ENCODE measurements at regions not wholly inside any gene's neighbourhood (a gene's known extent, or its start where the extent isn't known, plus 50 kb on each side); places are given as distances from the start of the nearest gene placed in this dataset.

DNA sequence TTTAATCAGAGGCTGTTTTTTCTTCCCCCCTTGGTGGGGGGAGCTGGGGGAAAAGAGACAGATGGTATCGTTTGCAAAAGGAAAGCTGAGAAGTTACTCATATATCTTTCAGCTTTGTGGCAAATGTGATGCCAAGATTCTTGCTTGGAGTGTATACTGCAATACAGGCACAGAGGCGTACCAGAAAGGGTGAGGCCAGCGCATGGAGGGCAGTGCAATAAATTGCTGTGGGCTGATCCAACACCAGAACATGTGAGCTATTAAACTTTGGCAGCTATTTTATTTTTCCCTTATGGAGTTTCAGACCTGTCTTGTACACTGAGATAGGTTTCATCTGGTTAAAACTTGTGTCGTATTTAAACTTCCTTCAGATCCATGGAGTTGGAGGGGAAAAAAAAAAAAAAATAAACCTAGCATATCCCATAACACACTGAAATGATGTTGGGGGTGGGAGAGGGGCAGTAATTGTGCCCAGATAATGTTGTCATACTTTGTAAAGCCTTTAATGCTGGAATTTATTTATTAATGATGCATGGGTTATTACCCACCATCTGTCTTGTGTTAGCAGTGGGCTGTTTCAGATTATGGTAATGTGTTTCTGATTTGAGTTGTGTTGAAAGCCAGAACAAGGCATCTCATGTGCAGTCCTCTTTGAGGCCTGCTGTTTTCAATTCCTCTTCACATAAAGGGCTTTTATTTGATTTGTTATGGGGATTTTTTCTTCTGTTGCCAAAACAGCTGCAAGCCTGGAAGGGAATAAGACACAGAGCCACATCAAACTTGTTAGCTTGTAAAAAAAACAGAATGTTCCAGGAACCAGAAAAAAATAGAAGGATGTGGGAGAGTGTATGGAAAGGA, 891.3 kb downstream of the TLE1 start:
- TF ChIP-seq POLR2A (IDR thresholded peaks at IDR 0.05) (no peak), EP300 (IDR thresholded peaks at IDR 0.05) (no peak)
- TF ChIP-seq, protein P1, sequence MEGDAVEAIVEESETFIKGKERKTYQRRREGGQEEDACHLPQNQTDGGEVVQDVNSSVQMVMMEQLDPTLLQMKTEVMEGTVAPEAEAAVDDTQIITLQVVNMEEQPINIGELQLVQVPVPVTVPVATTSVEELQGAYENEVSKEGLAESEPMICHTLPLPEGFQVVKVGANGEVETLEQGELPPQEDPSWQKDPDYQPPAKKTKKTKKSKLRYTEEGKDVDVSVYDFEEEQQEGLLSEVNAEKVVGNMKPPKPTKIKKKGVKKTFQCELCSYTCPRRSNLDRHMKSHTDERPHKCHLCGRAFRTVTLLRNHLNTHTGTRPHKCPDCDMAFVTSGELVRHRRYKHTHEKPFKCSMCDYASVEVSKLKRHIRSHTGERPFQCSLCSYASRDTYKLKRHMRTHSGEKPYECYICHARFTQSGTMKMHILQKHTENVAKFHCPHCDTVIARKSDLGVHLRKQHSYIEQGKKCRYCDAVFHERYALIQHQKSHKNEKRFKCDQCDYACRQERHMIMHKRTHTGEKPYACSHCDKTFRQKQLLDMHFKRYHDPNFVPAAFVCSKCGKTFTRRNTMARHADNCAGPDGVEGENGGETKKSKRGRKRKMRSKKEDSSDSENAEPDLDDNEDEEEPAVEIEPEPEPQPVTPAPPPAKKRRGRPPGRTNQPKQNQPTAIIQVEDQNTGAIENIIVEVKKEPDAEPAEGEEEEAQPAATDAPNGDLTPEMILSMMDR (IDR thresholded peaks at IDR 0.05), result no peak
